Panc1 (cell line): ENCODE measurements at regions not wholly inside any gene's neighbourhood (a gene's known extent, or its start where the extent isn't known, plus 50 kb on each side); places are given as distances from the start of the nearest gene placed in this dataset.

ENCODE experiments used
- ATAC-seq: fragments of 200-7000 bp; cut with Tn5 transposase; 2 replicates; pipeline ENCODE4 v1.9.1; 2020; ENCODE audit warnings: mild to moderate bottlenecking, moderate library complexity
- BruUV-seq: library from RNA; stranded (reverse); fragments of 400-500 nt; replicated peaks from 2 replicates; lab custom pipeline; 2021; lab: Mats Ljungman, UMichigan
- CTCF ChIA-PET: fragments of 300-600 bp; sonication (Branson Sonifier 250); formaldehyde crosslinking; loops from one replicate; lab custom pipeline; 2022; ENCODE audit warnings: antibody characterized with exemption; lab: Charles Lee
- POLR2A ChIA-PET: fragments of 300-600 bp; sonication (Branson Sonifier 250); formaldehyde crosslinking; loops from one replicate; lab custom pipeline; 2022; ENCODE audit warnings: antibody characterized with exemption; lab: Charles Lee
- DNase-seq: peaks from one replicate; pipeline ENCODE4 v3.0.0-alpha.2; 2010; ENCODE audit warnings: low read depth, low spot score
- H3K27ac ChIP-seq: 2 replicates; pipeline ENCODE4 v1.5.1; 2011; ENCODE audit warnings: mild to moderate bottlenecking, low read length, inconsistent platforms
- H3K27me3 ChIP-seq: fragments of 200-500 bp; sonication (Bioruptor generic); 2 replicates; pipeline ENCODE4 v1.6.0; 2014; ENCODE audit warnings: low read length, inconsistent platforms; ENCODE audit not compliant: control insufficient read depth, insufficient read depth
- H3K36me3 ChIP-seq: fragments of 200-500 bp; sonication (Bioruptor generic); 2 replicates; pipeline ENCODE4 v1.5.1; 2014; ENCODE audit warnings: inconsistent platforms, mild to moderate bottlenecking, low read length, moderate library complexity; ENCODE audit not compliant: control insufficient read depth, insufficient read depth
- H3K4me1 ChIP-seq: 2 replicates; pipeline ENCODE4 v1.5.1; 2011; ENCODE audit warnings: inconsistent platforms, mild to moderate bottlenecking, low read length, moderate library complexity; ENCODE audit not compliant: control insufficient read depth, insufficient read depth
- H3K4me3 ChIP-seq, 2 experiments: 2 replicates each; pipeline ENCODE4 v1.5.1; 2011 to 2012; ENCODE audit warnings: low read depth in 2 of 2, low read length in 2 of 2, mild to moderate bottlenecking in 2 of 2, inconsistent platforms in 1 of 2, moderate library complexity in 1 of 2
- H3K9me3 ChIP-seq: fragments of 200-500 bp; sonication (Bioruptor generic); 2 replicates; pipeline ENCODE4 v1.5.1; 2014; ENCODE audit warnings: low read depth, mild to moderate bottlenecking, inconsistent platforms, low read length, moderate library complexity; ENCODE audit not compliant: control insufficient read depth, insufficient read depth
- POLR2AphosphoS5 ChIP-seq: IDR thresholded peaks from 2 replicates; pipeline ENCODE4 v1.6.1; 2012; ENCODE audit warnings: mild to moderate bottlenecking, low read depth, low read length, moderate library complexity
- SIN3A ChIP-seq: IDR thresholded peaks from 2 replicates; pipeline ENCODE4 v1.6.1; 2012; ENCODE audit warnings: low read depth, mild to moderate bottlenecking, low read length, moderate library complexity, borderline replicate concordance; ENCODE audit not compliant: insufficient read depth
- TCF7L2 ChIP-seq: IDR thresholded peaks from 2 replicates; pipeline ENCODE4 v1.6.1; 2011; ENCODE audit warnings: mild to moderate bottlenecking, low read depth, low read length, inconsistent platforms
- in situ Hi-C: cut with HindIII; loops from 2 replicates; pipeline ENCODE4 v1.10.0; 2016; ENCODE audit warnings: low sequenced_read_pairs, low pct_unique_long_range_greater_than_20kb
- intact Hi-C: fragments of 100-400 bp; cut with micrococcal nuclease; formaldehyde crosslinking; loops from one replicate; pipeline ENCODE4 v1.10.0; 2022; ENCODE audit not compliant: unreplicated experiment
- TF ChIP-seq, protein P1 (sequence below): fragments of 450-650 bp; IDR thresholded peaks from 2 replicates; pipeline ENCODE4 v1.5.1; 2017; ENCODE audit warnings: mild to moderate bottlenecking
- TF ChIP-seq, protein P2 (sequence below), 2 experiments: IDR thresholded peaks; 2 replicates each; pipeline ENCODE4 v1.6.1; 2011 to 2012; ENCODE audit warnings: low read depth in 2 of 2, control low read depth in 1 of 2, low read length in 1 of 2, mild to moderate bottlenecking in 1 of 2, moderate library complexity in 1 of 2; ENCODE audit not compliant: insufficient read depth in 1 of 2

DNA sequence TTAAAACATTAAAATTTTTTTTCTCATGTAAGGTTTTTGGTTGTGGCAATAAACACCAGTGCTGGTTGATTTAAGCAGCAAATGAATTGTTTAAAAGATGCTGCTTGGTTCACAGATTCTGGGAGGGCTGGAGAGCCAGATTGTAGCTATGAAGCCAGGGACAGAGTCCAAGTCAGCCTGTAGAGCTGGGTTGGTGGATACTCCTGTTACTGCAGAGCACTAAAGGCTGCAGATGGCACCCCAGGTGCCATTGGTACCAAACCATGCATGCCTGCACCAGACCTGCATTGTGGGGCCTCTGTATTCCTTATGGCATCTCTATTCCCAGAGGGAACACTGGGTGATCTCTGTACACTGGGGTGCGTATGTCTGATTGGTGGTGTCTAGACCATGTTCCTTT, 113.3 kb downstream of the SNAPC1 start:
- peaks cover 3% of the 10 kb centered on the region; the same call in 1 of the 2 replicates for H3K27me3 ChIP-seq

DNA sequence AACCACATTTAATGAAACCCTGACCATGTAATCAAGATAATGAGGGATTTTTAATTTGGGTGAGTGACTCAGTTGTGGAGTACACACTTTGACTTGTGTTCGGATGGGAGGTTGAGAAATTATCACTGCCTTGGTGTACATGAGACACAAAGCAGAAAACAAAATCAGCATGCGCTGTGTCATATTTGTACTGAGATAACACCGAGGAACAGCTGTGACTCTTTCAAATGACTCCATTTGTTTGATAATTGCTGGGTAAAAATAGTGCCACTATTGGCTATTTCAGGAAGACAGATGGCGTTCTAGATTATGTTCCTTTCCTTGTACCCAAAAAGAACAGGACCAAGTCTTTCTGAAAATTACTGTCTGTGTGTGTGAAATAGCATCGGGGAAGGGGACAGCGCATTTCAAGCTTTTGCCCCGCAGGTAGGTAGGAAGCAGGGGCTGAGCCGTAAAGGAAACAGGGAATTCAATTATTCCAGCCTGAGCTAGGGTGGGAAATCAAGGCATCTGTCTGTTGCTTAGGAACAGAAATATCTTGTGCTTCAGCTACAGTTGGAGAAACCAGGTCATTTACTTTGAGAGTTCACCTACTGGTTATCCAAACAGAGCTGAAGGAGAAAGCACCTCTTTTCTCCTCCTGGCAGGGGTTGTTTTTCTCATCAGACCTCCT, 114.3 kb downstream of the SNAPC1 start:
- H3K27ac ChIP-seq = no peak overlapping the region
- no peaks in the 10 kb centered on the region for H3K36me3 ChIP-seq
- DNase-seq (no peak), ATAC-seq (no peak)
- intact Hi-C loops (no loop called here), in situ Hi-C loops (no loop called here)
- H3K9me3 ChIP-seq = no peaks in the 10 kb centered on the region
- peaks cover 3% of the 10 kb centered on the region; the same call in 1 of the 2 replicates for H3K27me3 ChIP-seq
- H3K4me1 ChIP-seq = no peaks in the 10 kb centered on the region
- TF ChIP-seq, protein P1, sequence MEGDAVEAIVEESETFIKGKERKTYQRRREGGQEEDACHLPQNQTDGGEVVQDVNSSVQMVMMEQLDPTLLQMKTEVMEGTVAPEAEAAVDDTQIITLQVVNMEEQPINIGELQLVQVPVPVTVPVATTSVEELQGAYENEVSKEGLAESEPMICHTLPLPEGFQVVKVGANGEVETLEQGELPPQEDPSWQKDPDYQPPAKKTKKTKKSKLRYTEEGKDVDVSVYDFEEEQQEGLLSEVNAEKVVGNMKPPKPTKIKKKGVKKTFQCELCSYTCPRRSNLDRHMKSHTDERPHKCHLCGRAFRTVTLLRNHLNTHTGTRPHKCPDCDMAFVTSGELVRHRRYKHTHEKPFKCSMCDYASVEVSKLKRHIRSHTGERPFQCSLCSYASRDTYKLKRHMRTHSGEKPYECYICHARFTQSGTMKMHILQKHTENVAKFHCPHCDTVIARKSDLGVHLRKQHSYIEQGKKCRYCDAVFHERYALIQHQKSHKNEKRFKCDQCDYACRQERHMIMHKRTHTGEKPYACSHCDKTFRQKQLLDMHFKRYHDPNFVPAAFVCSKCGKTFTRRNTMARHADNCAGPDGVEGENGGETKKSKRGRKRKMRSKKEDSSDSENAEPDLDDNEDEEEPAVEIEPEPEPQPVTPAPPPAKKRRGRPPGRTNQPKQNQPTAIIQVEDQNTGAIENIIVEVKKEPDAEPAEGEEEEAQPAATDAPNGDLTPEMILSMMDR = no peak
- TF ChIP-seq POLR2AphosphoS5 = no peak
- no peak for TF ChIP-seq TCF7L2
- TF ChIP-seq, protein P2, sequence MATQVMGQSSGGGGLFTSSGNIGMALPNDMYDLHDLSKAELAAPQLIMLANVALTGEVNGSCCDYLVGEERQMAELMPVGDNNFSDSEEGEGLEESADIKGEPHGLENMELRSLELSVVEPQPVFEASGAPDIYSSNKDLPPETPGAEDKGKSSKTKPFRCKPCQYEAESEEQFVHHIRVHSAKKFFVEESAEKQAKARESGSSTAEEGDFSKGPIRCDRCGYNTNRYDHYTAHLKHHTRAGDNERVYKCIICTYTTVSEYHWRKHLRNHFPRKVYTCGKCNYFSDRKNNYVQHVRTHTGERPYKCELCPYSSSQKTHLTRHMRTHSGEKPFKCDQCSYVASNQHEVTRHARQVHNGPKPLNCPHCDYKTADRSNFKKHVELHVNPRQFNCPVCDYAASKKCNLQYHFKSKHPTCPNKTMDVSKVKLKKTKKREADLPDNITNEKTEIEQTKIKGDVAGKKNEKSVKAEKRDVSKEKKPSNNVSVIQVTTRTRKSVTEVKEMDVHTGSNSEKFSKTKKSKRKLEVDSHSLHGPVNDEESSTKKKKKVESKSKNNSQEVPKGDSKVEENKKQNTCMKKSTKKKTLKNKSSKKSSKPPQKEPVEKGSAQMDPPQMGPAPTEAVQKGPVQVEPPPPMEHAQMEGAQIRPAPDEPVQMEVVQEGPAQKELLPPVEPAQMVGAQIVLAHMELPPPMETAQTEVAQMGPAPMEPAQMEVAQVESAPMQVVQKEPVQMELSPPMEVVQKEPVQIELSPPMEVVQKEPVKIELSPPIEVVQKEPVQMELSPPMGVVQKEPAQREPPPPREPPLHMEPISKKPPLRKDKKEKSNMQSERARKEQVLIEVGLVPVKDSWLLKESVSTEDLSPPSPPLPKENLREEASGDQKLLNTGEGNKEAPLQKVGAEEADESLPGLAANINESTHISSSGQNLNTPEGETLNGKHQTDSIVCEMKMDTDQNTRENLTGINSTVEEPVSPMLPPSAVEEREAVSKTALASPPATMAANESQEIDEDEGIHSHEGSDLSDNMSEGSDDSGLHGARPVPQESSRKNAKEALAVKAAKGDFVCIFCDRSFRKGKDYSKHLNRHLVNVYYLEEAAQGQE (IDR thresholded peaks at IDR 0.05; ENCODE audit: insufficient read depth in 1 of 2, low read depth in 2 of 2, low read length in 1 of 2) = no peak
- TF ChIP-seq SIN3A = no peak
- no peak overlapping the region for H3K4me3 ChIP-seq
- no TSS peak for BruUV-seq
- ChIA-PET POLR2A (no interaction called here), CTCF (interaction anchor here (0.7 kb wide), 1 partner anchor 11 kb away, joined by 4 read pairs; no protein-coding TSS in a partner anchor)

More for the DNA sequence above, 113.3 kb downstream of the SNAPC1 start:
- no peaks in the 10 kb centered on the region for H3K36me3 ChIP-seq
- POLR2A ChIA-PET = no interaction called here
- TF ChIP-seq, protein P1 = no peak
- TF ChIP-seq, protein P2 (IDR thresholded peaks at IDR 0.05; ENCODE audit: insufficient read depth in 1 of 2, low read depth in 2 of 2, low read length in 1 of 2) = no peak
- no peak for TF ChIP-seq SIN3A
- TF ChIP-seq POLR2AphosphoS5 = no peak
- TF ChIP-seq TCF7L2 = no peak
- CTCF ChIA-PET = no interaction called here
- H3K4me1 ChIP-seq = no peaks in the 10 kb centered on the region
- H3K27ac ChIP-seq = no peak overlapping the region
- no peak for ATAC-seq
- intact Hi-C loops = no loop called here
- no peak for DNase-seq
- BruUV-seq = no TSS peak
- H3K9me3 ChIP-seq = peaks cover 2% of the 10 kb centered on the region; the same call in 1 of the 2 replicates
- in situ Hi-C loops = no loop called here
- H3K4me3 ChIP-seq = no peak overlapping the region
